ENCODE measurements at regions not wholly inside any gene's neighbourhood (a gene's known extent, or its start where the extent isn't known, plus 50 kb on each side); places are given as distances from the start of the nearest gene placed in this dataset.

GRCh38 chr11:116394022-116394421 is 378.8 kb downstream of the BUD13 start:
- TF ChIP-seq ZNF274 (IDR thresholded peaks at IDR 0.05; ENCODE audit: low read depth, low read length), result no peak

DNA sequence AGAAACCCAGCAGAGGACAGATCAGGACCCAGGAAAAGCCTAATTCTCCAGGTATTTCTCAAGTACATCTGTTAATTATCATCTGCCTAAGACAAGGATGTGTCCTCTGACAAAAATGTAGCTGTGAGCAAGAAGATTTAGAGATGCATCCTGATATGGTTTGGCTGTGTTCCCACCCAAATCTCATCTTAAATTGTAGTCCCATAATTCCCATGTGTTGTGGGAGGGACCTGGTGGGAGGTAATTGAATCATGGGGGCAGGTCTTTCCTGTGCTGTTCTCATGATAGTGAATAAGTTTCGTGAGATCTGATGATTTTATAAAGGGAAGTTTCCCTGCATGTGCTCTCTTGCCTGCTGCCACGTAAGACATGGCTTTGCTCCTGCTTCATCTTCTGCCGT is 381.8 kb downstream of the BUD13 start:
- no peak for TF ChIP-seq ZNF274 (IDR thresholded peaks at IDR 0.05; ENCODE audit: low read depth, low read length)
- H3K4me3 ChIP-seq (ENCODE audit: low read length), result no peak overlapping the region

More at GRCh38 chr11:116394022-116394421, 378.8 kb downstream of the BUD13 start:
- H3K4me3 ChIP-seq (ENCODE audit: low read length), result no peak overlapping the region

DNA sequence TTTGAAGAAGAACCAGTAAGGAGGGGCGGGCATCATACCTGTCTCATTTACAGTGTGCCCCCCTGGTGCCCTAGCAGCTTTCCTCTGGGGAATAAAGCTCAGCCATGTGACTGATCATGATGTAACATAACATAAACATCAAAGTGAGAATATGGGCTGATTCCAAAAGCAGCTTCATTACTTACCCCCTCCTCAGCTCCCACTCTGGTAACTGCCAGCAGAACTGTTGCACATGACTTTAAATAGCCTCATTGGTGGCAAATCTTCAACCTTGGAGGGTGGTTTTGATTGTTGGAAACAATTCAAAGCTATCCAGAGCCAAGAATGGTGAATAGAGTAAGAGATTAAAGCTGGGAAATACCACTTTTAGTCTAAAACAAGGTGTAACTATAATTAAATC is 384.6 kb downstream of the BUD13 start:
- TF ChIP-seq ZNF274 (IDR thresholded peaks at IDR 0.05; ENCODE audit: low read depth, low read length), result no peak
- no peak overlapping the region for H3K4me3 ChIP-seq (ENCODE audit: low read length)

- no peak for TF ChIP-seq ZNF274 (IDR thresholded peaks at IDR 0.05; ENCODE audit: low read depth, low read length)
- H3K4me3 ChIP-seq (ENCODE audit: low read length), result no peak overlapping the region
These were observed 385.1 kb downstream of the BUD13 start for GRCh38 chr11:116387641-116388040.

GRCh38 chr11:116386118-116386699 is 386.6 kb downstream of the BUD13 start:
- H3K4me3 ChIP-seq (ENCODE audit: low read length), result no peak overlapping the region
- TF ChIP-seq ZNF274 (IDR thresholded peaks at IDR 0.05; ENCODE audit: low read depth, low read length), result no peak

DNA sequence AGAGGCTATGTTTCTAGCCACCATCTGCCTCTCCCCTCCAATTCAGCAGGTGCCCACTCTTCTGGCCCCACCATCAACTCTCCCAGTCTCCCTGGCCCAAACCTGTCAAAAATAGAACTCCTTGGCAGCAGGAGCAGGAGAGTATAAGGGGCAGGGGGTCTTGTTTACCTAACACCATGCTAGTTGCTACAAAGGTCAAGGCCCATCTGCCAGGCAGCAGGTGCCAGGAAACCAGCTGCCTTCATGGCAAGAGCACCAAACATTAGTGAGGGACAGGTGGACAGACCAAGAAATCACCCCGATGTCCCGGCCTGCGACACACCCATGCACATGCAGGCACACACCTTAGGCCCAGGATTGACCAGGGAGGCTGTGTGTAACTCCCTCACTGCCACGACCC is 387.9 kb downstream of the BUD13 start:
- no peak for TF ChIP-seq ZNF274 (IDR thresholded peaks at IDR 0.05; ENCODE audit: low read depth, low read length)
- no peak overlapping the region for H3K4me3 ChIP-seq (ENCODE audit: low read length)

DNA sequence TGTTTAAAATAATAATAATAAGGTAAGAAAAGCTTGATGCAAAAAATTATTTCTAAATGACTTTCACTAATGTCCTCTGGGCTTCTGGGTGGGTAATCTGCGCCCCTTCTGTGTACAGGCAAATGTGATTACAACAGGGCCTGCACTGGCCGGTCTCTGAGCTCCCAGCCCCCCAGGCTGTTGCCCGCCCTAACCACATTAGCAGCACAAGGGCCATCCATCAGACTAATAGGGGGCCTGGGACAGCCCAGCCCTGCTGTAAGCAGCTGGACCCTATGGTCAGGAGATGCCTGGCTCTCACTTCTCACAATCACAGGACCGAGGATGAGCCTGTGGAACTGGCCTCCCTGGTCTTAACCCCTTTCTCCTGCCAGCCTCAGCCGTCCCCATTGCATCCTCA is 388.4 kb downstream of the BUD13 start:
- no peak for TF ChIP-seq ZNF274 (IDR thresholded peaks at IDR 0.05; ENCODE audit: low read depth, low read length)
- no peak overlapping the region for H3K4me3 ChIP-seq (ENCODE audit: low read length)

- no peak overlapping the region for H3K4me3 ChIP-seq (ENCODE audit: low read length)
- no peak for TF ChIP-seq ZNF274 (IDR thresholded peaks at IDR 0.05; ENCODE audit: low read depth, low read length)
These were observed 393.5 kb downstream of the BUD13 start for GRCh38 chr11:116379185-116379828.

DNA sequence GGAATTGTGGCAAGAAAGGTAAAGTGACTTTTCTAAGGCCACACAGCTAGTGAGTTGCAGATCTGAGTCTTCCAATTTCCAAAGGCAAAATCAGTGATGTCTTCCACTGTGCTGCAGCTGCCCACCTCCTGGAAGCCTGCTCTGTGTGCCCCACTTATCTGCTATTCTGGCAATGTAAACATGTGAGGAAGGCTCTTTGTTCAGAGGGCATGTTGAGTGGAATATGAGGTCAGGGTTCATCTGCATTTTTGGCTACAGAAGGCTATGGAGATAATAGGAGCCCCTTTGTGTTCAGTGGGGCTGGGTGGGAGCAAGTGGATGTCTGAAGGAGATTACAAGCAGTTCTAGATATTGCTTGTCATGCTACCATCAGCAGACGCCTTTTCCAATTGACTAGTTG is 396.2 kb downstream of the BUD13 start:
- no peak overlapping the region for H3K4me3 ChIP-seq (ENCODE audit: low read length)
- no peak for TF ChIP-seq ZNF274 (IDR thresholded peaks at IDR 0.05; ENCODE audit: low read depth, low read length)

- H3K4me3 ChIP-seq (ENCODE audit: low read length), result no peak overlapping the region
These were observed 396.7 kb downstream of the BUD13 start for GRCh38 chr11:116376054-116376453.

GRCh38 chr11:116375221-116375620 is 397.6 kb downstream of the BUD13 start:
- TF ChIP-seq ZNF274 (IDR thresholded peaks at IDR 0.05; ENCODE audit: low read depth, low read length), result no peak
- no peak overlapping the region for H3K4me3 ChIP-seq (ENCODE audit: low read length)

More at GRCh38 chr11:116376054-116376453, 396.7 kb downstream of the BUD13 start:
- no peak for TF ChIP-seq ZNF274 (IDR thresholded peaks at IDR 0.05; ENCODE audit: low read depth, low read length)

- no peak overlapping the region for H3K4me3 ChIP-seq (ENCODE audit: low read length)
- TF ChIP-seq ZNF274 (IDR thresholded peaks at IDR 0.05; ENCODE audit: low read depth, low read length), result no peak
These were observed 398.7 kb downstream of the BUD13 start for GRCh38 chr11:116374085-116374484.

DNA sequence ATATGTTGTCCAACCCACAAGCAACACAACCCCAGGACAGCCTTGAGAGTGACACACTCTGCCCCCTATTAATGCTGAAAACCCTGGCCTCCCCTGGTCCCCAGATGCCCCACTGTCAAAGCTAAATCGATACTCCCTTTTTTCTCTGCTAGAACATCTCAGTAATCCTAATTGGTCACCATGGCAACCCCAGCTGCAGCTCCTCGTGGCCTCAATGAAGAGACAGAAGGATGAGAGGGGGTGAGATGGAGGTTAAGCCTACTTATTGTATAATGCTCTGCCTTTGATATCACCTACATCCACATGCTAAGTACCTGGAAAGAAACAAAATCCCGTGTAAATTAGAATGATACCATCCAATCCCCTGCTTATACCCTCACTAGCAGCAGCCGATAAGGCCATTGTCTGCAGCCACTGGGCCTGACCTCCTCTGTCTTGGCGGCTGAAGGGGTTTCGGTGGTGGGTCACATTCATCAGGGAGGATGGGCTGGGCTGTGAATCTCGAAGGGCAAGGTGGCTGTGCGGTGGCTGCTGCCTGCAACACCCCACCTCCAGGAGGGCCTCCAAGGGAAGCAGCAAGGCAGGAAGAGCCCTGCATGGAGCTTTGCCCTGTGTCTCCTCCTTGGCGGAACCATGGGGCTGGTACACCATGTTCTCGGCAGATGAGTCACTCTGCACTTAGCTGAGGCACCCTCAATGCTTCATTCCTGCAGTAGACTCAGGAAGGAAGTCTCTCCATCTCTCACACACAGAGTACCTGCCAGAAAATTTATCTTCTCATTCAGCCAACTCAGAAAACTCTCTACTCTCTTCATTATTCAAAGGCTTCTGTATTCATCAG is 399.5 kb downstream of the BUD13 start:
- TF ChIP-seq ZNF274 (IDR thresholded peaks at IDR 0.05; ENCODE audit: low read depth, low read length), result no peak

GRCh38 chr11:116371146-116371545 is 401.6 kb downstream of the BUD13 start:
- no peak for TF ChIP-seq ZNF274 (IDR thresholded peaks at IDR 0.05; ENCODE audit: low read depth, low read length)
- H3K4me3 ChIP-seq (ENCODE audit: low read length), result no peak overlapping the region

More for the DNA sequence above, 399.5 kb downstream of the BUD13 start:
- H3K4me3 ChIP-seq (ENCODE audit: low read length), result no peak overlapping the region

DNA sequence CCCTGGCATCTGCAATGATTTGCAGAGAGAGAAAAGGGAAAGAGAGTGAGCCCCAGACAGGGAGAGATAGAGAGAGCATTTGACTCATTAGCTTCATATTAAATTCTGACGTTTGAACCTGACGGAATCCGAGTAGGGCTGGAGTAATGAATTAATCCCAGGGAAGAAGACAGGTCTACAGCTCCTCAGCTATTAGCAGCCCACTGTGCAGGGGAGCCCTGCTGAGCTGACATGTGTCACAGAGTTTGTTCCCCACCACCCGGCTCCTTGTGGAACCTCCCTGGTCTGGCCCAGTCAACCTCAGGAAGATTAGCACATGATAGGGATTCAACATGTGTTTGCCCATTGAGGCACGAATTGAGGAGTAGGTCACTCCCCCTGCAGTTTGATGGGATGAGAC is 404.0 kb downstream of the BUD13 start:
- no peak overlapping the region for H3K4me3 ChIP-seq (ENCODE audit: low read length)
- no peak for TF ChIP-seq ZNF274 (IDR thresholded peaks at IDR 0.05; ENCODE audit: low read depth, low read length)

Measured in GM08714 (cell line).